ENCODE measurements at regions not wholly inside any gene's neighbourhood (a gene's known extent, or its start where the extent isn't known, plus 50 kb on each side); places are given as distances from the start of the nearest gene placed in this dataset.
A peak's percentile ranks its signal among the peaks of the same experiment; 100 is the strongest.

DNA sequence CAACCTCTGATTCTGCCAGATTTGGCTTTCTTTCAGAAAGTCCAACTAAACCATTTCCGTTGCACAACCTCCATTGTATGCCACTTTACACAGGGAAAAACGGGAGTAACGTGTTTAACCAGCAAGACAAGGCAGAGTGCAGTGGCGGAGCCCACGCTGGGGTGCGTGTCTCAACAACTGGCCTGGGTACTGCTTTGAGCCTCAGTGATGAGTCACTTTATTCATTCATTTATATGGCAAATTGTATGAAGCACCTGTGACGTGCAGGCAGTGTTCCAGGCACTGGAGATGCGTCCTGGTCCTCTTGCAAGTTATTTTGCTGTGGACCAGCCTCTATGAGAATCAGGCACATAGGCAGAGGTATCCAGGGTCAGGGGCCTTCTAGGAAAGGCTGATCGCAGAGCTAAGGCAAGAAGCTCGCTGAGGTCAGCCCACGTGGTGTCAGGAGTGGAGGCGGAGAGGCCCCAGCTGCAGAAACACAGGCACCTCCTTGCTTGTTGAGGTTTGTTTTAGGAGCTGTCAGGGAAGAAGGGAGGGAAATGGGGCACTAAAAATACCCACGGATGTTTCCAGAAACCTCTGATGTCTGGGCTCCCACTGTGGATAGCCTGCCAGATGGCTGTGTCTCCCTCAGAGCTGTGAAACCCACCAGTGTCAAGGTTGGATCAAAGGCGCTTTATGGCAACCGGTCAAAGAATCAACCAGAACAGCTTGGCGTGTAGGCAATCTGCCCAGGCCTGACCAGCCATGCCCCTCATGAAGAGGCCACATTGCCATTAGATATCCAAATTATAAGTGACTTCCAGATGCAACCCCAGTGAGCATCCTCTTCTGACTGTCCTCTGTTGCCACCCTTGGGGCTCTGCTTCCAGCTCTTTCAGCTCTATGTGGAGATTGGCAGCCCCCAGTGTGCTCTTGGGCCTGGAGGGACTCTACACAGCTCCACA, 157.2 kb downstream of the CD83 start:
- DNase-seq (ENCODE audit: low spot score): no peak

DNA sequence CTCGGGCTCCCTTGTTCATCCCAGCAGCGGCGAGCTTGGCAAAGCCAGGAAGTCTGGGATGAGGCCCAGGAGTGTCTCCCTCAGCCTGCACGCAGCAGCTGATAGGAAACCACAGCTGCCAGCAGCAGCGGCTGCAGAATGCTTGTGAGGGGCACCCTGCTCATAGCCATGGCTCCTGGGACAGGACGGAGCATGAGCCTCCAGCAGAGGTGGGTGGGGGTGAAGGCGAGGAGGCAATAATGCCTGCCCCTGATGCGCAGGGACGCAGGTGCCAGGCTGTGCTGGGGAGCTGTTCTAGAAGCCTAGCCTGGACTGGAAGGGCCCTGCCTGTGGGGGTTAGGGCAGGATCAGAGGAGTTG, 157.9 kb downstream of the CD83 start:
- peak; percentile 57 for DNase-seq (ENCODE audit: low spot score)

DNA sequence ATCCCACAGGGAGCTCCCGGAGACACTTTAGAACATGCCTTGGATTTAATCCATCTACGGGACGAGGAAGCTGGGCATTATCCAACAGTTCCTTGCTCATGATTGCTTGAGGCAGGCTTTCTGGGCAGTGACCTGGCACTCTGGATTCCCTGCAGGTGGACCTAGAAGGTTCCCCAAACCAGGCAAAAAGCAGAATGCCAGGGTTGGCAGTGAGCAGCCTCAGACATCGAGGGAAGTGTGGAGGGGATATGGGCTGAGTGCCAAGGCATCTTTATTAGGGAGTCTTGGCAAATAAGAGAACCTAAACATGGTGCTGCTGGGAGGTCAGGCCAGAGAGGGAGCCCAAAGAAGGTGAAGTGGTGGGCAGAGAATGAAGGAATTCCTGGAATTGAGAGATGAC, 158.5 kb downstream of the CD83 start:
- no peak for DNase-seq (ENCODE audit: low spot score)

DNA sequence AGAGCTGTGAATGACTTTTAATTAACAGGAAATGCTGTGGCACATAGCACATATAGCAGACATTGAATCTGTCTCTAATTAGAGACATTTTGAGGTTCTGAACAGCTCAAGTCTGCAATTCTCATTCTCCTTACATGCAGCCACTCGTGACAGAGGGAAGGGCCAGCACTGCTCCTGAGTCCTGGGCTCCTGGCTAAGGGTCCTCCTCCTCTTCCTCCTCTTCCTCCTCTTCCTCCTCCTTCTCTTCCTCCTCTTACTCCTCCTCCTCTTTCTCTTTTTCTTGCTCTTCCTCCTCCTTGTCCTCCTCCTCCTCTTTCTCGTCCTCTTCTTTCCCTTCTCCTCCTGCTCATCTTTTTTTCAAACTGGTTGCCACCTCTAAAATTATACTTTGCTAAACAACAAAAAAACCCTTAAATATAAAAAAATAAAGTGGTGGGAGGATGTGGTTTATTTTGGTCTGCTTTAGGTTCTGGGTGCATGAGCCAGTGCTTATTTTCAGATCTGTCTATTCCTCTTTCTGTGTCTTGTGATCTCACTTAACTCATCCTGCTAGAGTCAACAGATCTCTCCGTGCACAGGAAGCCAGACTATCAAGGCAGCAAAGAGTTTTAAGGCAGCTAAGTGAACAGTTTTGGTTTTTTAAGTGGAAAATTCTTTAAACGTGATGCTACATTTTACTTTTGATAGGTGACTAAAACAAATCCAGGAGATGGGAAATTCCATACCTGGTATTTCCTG, 159.3 kb downstream of the CD83 start:
- no peak for DNase-seq (ENCODE audit: low spot score)

DNA sequence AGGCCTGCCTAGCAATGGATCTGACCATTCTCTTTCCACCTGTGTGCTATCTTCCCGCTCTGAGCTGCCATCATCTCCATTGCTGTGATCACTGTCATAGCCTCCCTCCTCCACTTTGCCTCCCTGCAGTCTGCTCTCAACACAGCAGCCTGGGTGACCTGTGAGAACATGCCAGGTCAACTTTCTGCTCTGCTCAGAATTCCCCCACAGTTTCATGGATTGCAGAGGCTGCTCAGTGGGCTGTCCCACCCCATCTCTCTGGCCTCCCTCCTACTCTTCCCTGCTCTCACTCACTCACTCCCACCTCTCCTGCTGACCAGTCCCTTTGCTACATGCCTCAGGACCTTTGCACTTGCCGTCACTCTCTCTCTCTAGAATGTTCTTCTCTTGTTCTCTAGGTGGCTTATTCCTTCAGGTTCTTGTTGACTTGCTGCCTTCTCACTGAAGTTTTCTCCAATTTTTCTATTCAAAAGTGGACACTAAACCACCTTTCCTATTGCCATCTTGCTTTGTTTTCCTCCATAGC, 159.9 kb downstream of the CD83 start:
- DNase-seq (ENCODE audit: low spot score): no peak

DNA sequence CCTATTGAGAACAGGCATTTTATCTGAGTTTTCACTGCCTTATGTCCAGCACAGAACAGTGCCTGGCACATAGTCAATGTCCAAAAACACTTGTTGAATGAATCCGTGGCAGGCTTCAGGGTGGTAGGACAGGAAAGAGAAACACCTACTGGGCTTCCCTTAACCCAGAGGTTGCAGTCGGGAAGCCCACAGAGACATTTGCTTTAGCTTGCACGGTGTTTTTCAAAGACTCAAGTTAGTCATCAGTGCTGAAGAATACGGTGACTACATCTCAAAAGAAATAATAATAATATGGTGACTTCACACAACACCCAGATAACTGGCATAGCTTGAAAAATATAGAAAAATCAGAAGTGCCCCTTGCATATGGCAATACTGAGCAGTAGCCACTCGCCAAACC, 160.4 kb downstream of the CD83 start:
- no peak for DNase-seq (ENCODE audit: low spot score)

DNA sequence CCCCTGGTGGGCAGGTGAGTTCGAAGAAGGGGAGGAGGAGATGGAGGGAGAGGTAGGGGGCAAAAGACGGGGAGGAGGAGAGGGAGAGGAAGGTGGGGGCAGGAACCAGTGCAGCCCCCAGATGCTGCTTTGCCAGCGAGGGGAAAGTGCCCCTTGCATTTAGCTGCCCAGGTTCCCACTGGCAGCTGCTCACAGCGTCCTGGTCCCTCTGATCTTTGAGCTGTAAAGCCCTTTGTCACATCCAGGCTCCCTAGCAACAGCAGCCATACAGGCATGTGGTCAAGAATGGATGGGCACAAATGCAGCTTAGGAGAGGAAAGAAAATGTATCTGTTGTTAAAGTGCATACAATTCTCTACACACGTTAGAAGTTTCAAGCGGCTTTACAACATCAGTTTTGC, 160.9 kb downstream of the CD83 start:
- DNase-seq (ENCODE audit: low spot score): no peak

DNA sequence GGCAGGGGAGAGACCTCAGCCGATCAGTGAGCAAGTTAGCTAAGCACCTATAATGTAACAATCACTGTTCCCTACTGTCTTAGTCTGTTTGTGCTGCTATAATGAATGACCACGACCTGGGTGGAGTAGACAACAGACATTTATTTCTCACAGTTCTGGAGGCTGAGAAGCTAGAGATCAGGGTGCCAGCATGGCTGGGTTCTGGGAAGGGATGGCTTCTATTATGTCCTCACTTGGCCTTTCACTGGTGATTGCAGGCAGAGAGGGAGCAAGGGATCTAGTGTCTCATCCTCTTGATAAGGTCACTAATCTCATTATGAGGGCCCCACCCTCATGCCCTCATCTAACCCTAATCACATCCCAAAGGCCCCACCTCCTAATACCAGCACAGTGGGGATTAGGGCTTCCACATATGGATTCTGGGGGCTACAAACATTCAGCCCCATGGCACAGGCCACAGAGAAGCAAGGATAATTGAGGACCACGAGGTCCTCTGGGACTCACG, 162.5 kb downstream of the CD83 start:
- no peak for DNase-seq (ENCODE audit: low spot score)

DNA sequence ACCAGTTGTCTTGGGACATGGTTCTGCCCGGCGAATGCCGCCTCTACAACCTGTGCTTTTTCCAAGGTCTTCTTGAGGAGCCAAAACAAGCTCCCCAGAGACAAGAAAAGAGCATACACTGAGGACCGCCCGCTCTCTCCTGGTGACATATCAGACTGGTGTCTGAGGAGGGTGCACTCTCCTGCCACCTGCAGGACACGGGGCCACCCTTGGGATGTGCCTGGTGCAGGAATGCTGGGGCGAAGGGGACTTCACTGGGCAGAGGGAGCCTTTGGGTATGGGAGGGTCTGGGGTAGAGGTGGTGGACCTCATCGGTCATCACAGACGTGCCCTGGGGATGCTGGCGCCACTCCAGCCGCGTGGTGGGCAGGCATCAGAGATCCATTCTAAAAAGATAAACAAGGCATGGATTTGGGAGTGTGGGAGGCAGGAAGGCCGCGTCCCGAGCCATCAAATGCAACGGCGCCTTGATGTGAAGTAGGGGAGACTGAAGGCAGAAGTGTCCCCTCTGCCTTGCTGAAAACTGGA, 163.3 kb downstream of the CD83 start:
- no peak for DNase-seq (ENCODE audit: low spot score)

DNA sequence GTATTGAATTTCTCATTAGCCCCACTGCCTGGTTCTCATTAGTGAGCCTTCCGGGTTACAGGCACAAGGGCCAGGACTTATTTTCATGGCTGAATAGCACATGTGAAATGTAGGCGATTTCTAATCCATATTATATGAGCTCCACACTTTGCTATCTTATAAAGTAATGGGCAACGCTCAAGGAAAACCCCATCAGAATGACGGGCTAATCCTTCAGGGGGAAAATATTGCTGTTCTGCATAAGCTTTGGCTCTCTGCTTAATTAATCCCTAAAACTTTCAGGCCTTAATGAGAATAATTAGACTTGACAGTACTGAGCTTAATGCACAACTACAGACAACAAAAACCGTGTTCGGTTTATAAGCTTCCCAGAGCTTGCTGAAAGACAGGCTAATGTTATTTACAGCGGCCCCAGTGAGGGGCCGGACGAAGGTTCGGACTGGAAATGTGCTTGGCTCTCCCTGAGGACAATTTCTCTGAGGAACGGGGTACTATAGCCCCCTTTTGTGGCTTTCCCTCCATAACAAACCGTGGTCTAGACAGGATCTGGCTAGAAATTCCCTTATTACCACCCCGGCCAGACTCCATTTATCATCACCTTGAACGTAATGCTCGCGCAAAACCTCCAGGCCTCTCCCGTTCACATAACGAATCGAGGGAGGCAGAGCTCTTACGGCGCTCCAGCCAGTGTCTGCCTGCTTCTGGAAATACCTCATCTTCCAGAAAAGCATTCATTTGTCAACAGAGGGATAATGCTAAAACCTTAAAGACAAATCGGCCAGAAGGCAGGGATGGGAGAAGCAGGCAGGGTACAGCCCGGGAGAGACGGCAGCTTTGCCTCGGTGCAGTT, 164.5 kb downstream of the CD83 start:
- DNase-seq (ENCODE audit: low spot score): no peak

DNA sequence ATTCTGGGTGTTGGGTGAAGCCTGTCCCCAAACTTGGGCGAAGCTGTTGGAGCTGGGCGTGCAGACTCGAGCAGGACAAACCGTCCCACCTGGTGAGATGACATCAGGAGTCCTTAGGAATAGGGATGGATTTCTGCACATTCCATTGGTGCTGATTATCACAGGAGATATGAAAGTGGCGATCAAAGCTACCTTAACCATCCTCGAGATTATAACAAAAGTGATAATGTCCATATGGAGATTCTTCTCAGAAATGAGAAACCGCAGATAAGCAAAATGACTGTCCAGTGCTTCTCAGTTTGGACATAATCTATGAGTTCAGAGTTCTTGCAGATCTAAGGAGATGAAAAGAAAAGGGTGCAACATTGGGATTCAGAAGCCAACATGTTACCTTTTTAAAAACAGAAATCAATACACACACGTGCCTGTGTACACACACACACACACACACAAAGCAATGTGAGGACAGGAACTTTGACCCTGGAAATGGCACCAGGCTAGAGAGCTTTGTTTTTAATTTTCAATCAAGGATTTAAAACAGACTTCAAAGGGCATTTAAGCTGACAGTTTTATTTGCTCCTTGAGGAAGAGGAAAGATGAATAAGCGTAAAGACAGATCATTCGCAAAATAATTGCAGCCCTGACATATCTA, 165.4 kb downstream of the CD83 start:
- no peak for DNase-seq (ENCODE audit: low spot score)

DNA sequence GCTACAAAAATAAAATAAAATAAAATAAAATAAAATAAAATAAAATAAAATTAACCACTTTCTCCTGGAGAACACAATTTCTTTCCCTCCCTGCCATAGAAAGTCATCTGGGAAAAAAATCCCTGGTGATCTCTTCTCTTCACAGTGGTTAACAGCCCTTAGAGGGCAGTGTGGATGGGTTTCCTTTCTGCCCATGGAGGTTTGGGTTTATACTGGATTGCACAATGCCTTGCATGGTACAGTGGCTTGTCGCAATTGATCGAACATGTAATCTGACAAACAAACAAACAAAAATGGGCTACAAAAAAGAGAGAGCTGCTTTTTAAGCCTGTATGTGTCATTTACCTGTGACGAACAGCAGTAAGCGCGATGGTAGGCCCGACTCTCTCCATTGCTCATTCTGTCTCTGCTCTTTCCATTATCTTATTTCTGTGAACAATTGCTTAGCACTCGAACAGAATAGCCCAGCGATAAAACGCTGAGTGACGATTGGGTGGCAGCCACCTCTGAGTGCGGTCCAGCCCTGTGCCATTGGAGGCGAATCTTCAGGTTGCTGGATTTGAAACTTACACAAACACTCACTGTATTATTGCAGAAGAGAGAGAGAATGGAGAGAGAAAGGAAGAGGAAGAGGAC, 166.1 kb downstream of the CD83 start:
- DNase-seq (ENCODE audit: low spot score): no peak

DNA sequence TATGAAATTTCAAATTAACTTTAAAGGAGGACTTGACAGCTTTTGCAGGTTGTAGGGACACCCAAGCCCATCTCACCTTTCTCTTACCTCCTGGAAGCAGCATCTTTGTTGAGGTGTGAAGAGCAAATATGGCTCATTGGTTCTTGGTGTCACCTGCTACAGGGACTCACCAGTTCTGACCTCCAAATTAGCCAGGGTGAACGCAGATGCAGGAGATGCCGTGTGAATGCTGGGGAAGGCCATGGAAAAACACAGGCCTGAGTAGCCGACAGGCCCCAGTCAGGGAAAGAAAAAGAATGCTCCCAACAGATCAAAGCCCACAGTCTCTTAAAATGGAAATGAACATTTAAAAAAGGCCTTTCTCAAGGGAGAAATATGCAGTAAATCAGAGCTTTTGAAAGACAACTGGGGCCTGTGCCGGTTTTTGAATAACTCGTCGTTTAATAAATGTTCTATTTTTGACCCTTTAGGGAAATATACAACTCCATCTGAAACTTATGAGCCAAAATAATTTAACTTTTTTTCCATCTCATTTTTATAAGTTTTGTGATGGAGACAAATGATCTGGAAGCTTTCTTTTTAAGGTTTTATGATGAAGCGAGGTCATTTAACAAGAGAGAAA, 167.5 kb downstream of the CD83 start:
- no peak for DNase-seq (ENCODE audit: low spot score)

DNA sequence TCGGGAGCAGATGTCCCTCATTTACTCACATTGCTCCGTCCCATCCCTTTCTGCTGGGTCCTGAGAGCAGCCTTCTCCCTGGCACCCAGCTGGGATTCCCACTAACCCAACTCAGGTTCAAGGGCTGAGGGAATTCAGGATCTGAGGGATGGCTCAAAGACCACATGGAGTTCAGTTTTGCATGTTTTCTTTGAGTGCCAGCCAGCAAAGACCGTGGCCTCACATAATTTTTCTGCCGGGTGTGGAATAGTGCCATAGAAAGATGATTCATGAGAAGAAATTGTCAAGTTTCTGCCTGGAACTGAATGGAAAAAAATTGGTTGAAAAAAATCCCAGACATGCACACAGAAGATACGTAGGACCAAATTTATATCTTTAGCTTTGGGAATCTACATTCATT, 168.6 kb downstream of the CD83 start:
- peak; percentile 88 for DNase-seq (ENCODE audit: low spot score)

DNA sequence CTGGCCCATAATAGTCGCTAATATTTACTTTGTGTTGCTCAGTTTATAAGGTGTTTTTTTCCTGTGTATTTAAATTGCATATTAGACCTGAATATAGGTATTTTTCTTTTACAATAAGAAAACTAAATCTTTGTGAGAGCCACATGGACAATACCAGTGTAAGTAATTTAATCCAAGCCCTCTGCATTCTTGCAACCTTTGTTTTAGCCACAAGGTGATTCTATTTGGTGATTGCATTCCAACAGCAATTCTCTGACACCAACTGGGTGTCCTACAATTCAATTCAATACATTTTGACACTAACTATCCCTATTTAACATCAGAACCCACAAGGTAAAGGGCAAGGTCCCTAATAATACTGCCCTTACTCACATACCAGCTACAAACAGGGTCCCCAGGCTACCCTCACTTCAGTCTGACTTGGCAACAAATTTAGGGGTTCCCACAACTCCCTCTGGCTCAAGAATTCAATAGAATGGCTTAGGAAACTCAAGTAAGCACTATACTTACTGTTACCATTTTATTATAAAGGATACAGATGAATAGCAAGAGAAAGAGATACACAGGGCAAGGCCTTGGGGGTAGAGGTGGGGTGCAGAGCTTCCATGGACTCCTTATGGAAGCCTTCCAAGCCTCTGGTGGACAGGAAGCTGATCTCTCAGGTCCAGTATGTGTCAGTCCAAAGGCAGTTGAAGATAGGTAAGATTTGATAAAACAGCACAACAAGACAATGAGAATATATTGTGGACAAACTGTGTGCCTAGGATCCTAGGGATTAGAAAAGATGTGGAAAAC, 169.3 kb downstream of the CD83 start:
- no peak for DNase-seq (ENCODE audit: low spot score)

DNA sequence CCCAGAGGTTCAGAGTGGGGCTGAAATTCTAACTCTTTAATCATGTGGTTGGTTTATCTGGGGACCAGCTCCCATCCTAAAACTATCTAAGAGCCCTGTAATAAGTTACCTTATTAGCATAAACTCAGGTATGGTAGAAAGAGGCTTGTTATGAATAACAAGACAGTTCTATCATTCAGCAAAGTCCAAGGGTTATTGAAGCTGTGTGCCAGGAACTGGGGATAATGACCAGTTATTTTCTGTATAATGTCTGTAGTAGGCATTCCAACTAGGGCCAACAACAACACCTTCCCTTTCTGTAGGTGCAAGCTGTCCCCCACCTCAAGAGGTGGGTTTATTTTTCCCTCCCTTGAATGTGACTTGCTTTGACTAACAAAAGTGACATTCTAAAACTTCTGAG, 170.1 kb downstream of the CD83 start:
- no peak for DNase-seq (ENCODE audit: low spot score)

DNA sequence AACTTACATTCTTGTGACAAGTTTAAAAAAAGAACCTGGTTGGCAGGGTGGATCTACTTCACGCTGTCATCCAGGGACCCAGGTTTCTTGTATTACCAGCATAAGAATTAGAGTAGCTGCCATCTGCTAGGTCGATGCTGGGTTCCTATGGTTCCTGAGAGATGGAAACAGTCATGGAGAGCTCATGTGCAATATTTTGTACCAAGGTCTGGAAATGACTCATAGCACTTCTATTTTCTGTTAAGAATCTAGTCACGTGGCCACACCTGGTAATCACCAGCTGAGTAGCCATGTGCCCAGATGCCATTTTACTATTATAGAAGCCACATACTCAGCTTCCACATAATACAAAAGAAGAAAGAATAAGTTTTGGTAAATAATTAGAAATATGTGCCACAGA, 171.3 kb downstream of the CD83 start:
- no peak for DNase-seq (ENCODE audit: low spot score)

DNA sequence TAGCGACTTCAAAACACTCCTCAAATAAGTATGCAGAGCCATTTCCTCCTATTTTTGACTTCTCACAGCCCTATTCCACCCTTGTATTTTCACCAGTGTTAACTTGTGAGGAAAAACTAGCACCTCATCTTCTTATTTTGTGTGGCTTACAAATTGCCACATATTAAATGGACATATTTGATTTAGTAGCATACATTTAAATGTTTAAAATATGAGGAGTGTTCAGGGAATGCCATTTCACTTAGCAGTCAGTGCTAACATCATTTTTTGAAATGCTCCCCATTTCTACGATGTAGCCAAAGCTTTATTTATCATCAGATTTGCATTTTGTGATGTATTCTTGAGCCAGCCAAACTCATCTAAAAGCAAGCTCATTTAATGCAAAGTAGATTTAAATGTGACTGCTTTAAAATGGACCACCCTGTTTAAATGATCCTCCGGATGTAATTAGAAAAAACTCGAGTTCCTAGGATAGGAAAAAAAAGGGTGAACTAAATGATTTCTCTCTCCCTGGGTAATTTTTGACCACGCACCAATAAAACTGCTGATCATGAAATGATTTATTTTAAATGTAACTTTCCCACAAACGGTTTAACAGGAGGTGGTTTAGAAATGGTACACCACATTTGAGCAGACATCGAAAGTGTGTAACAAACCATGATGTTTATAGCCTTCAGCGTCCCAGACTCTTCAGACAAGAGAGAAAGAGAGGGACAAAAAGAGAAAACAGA, 172.6 kb downstream of the CD83 start:
- no peak for DNase-seq (ENCODE audit: low spot score)
